ENCODE measurements at regions not wholly inside any gene's neighbourhood (a gene's known extent, or its start where the extent isn't known, plus 50 kb on each side); places are given as distances from the start of the nearest gene placed in this dataset.

GRCh38 chr13:80256352-80256932 is 84.5 kb downstream of the SPRY2 start:
- H3K36me3 ChIP-seq (ENCODE audit: control insufficient read depth, low read length): no peaks in the 10 kb centered on the region
- no peaks in the 10 kb centered on the region for H3K79me2 ChIP-seq (ENCODE audit: control insufficient read depth, low read length)
- H3K27ac ChIP-seq (ENCODE audit: low read depth, low read length): no peak overlapping the region
- H4K20me1 ChIP-seq (ENCODE audit: control insufficient read depth, insufficient read depth, low read depth, low read length): no peaks in the 10 kb centered on the region
- no peak overlapping the region for H3K4me2 ChIP-seq (ENCODE audit: low read length)
- TF ChIP-seq CTCF (IDR thresholded peaks at IDR 0.05; ENCODE audit: low read depth, low read length, poor library complexity, severe bottlenecking) (no peak), EZH2phosphoT487 (IDR thresholded peaks at IDR 0.05; ENCODE audit: borderline replicate concordance, low read length) (no peak)
- H3K9me3 ChIP-seq (ENCODE audit: control insufficient read depth, insufficient read depth, low read length): no peaks in the 10 kb centered on the region
- no peaks in the 10 kb centered on the region for H3K4me1 ChIP-seq (ENCODE audit: control insufficient read depth, low read length)
- H3K9me2 ChIP-seq (replicated peaks; ENCODE audit: control insufficient read depth, low read length): no peaks in the 10 kb centered on the region
- no peaks in the 10 kb centered on the region for H3F3A ChIP-seq (ENCODE audit: control insufficient read depth, insufficient read depth)
- no peaks in the 10 kb centered on the region for H3K27me3 ChIP-seq (ENCODE audit: control insufficient read depth, low read length)
- no peak overlapping the region for H3K4me3 ChIP-seq (ENCODE audit: low read length)

DNA sequence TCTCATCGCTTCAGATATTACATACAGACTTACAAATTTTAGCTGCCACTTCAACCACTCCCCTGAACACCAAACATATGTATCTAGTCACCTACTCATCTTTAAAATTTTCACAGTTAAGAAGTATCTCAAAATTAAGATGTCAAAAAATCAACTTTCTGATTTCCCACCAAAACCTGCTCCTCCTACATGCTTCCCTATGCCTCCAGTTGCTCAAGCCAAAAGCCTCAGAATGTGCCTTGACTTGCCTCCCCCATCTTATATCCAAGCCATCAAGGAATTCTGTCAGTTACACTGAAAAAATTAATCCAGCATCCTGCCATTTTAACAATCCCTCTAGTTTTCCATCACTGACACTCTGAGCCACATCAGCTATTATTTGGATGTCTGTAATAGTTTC is 85.0 kb downstream of the SPRY2 start:
- no peaks in the 10 kb centered on the region for H3F3A ChIP-seq (ENCODE audit: control insufficient read depth, insufficient read depth)
- no peak overlapping the region for H3K4me3 ChIP-seq (ENCODE audit: low read length)
- no peaks in the 10 kb centered on the region for H3K36me3 ChIP-seq (ENCODE audit: control insufficient read depth, low read length)
- H3K9me2 ChIP-seq (replicated peaks; ENCODE audit: control insufficient read depth, low read length): no peaks in the 10 kb centered on the region
- no peaks in the 10 kb centered on the region for H3K27me3 ChIP-seq (ENCODE audit: control insufficient read depth, low read length)
- no peaks in the 10 kb centered on the region for H3K79me2 ChIP-seq (ENCODE audit: control insufficient read depth, low read length)
- H3K4me1 ChIP-seq (ENCODE audit: control insufficient read depth, low read length): no peaks in the 10 kb centered on the region
- H3K27ac ChIP-seq (ENCODE audit: low read depth, low read length): no peak overlapping the region
- no peaks in the 10 kb centered on the region for H3K9me3 ChIP-seq (ENCODE audit: control insufficient read depth, insufficient read depth, low read length)
- H3K4me2 ChIP-seq (ENCODE audit: low read length): no peak overlapping the region
- TF ChIP-seq CTCF (IDR thresholded peaks at IDR 0.05; ENCODE audit: low read depth, low read length, poor library complexity, severe bottlenecking): no peak
- TF ChIP-seq EZH2phosphoT487 (IDR thresholded peaks at IDR 0.05; ENCODE audit: borderline replicate concordance, low read length): no peak
- H4K20me1 ChIP-seq (ENCODE audit: control insufficient read depth, insufficient read depth, low read depth, low read length): no peaks in the 10 kb centered on the region

DNA sequence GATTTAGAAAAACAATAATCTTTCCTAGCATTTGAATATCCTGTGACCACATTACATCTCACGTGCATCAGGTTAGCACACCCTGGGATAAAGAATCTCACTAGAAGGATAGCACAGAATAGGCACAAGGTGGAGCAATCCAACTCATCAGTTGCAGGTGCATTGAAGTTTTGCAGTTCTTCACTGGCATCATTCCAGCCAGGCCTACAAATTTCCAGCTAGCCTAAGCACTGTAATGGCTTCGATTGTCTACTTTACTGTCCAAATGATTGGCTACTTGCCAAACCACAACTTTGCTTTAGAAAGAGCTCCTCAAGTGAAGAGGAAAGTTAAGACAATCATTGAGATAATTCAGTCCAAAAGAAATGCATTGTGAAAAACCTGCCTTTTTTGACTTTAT is 89.5 kb downstream of the SPRY2 start:
- no peak overlapping the region for H3K4me2 ChIP-seq (ENCODE audit: low read length)
- no peak for TF ChIP-seq EZH2phosphoT487 (IDR thresholded peaks at IDR 0.05; ENCODE audit: borderline replicate concordance, low read length)
- TF ChIP-seq CTCF (IDR thresholded peaks at IDR 0.05; ENCODE audit: low read depth, low read length, poor library complexity, severe bottlenecking): no peak
- H3K4me1 ChIP-seq (ENCODE audit: control insufficient read depth, low read length): no peaks in the 10 kb centered on the region
- H3K27me3 ChIP-seq (ENCODE audit: control insufficient read depth, low read length): no peaks in the 10 kb centered on the region
- H4K20me1 ChIP-seq (ENCODE audit: control insufficient read depth, insufficient read depth, low read depth, low read length): no peaks in the 10 kb centered on the region
- H3K27ac ChIP-seq (ENCODE audit: low read depth, low read length): no peak overlapping the region
- H3K9me2 ChIP-seq (replicated peaks; ENCODE audit: control insufficient read depth, low read length): no peaks in the 10 kb centered on the region
- no peak overlapping the region for H3K4me3 ChIP-seq (ENCODE audit: low read length)
- no peaks in the 10 kb centered on the region for H3K79me2 ChIP-seq (ENCODE audit: control insufficient read depth, low read length)
- no peaks in the 10 kb centered on the region for H3K9me3 ChIP-seq (ENCODE audit: control insufficient read depth, insufficient read depth, low read length)
- H3K36me3 ChIP-seq (ENCODE audit: control insufficient read depth, low read length): no peaks in the 10 kb centered on the region
- H3F3A ChIP-seq (ENCODE audit: control insufficient read depth, insufficient read depth): no peaks in the 10 kb centered on the region

Data from DOHH2 (cell line).